ENCODE measurements at regions not wholly inside any gene's neighbourhood (a gene's known extent, or its start where the extent isn't known, plus 50 kb on each side); places are given as distances from the start of the nearest gene placed in this dataset.

- POLR2A ChIA-PET, result no interaction called here
- DNase-seq (ENCODE audit: low read depth), result no peak
- no peak for TF ChIP-seq CTCF (IDR thresholded peaks at IDR 0.05; ENCODE audit: insufficient read depth, low read depth, low read length)
- CTCF ChIA-PET, result no interaction called here
- Histone ChIP-seq H3K4me3 (ENCODE audit: low read depth, low read length) (no peak overlapping the region), H3K36me3 (ENCODE audit: control insufficient read depth, insufficient read depth, low read length) (no peaks in the 10 kb centered on the region), H3K27me3 (ENCODE audit: control insufficient read depth, insufficient read depth, low read length) (no peaks in the 10 kb centered on the region)
Measured at GRCh38 chr2:224158831-224159230, 119.7 kb upstream of the SERPINE2 start.

GRCh38 chr2:224158061-224158460 lies 119.0 kb upstream of the SERPINE2 start:
- ChIA-PET POLR2A (no interaction called here), CTCF (interaction anchor here (1.9 kb wide), 1 partner anchor 126 kb away, joined by 6 read pairs; no protein-coding TSS in a partner anchor)
- no peaks in the 10 kb centered on the region for H3K36me3 ChIP-seq (ENCODE audit: control insufficient read depth, insufficient read depth, low read length)
- no peak for TF ChIP-seq CTCF (IDR thresholded peaks at IDR 0.05; ENCODE audit: insufficient read depth, low read depth, low read length)
- H3K27me3 ChIP-seq (ENCODE audit: control insufficient read depth, insufficient read depth, low read length), result no peaks in the 10 kb centered on the region
- H3K4me3 ChIP-seq (ENCODE audit: low read depth, low read length), result no peak overlapping the region
- no peak for DNase-seq (ENCODE audit: low read depth)

- H3K27me3 ChIP-seq (ENCODE audit: control insufficient read depth, insufficient read depth, low read length), result no peaks in the 10 kb centered on the region
- no peak for DNase-seq (ENCODE audit: low read depth)
- no peaks in the 10 kb centered on the region for H3K36me3 ChIP-seq (ENCODE audit: control insufficient read depth, insufficient read depth, low read length)
- H3K4me3 ChIP-seq (ENCODE audit: low read depth, low read length), result no peak overlapping the region
- CTCF ChIA-PET, result interaction anchor here (1.9 kb wide), 1 partner anchor 127 kb away, joined by 6 read pairs; no protein-coding TSS in a partner anchor
- TF ChIP-seq CTCF (IDR thresholded peaks at IDR 0.05; ENCODE audit: insufficient read depth, low read depth, low read length), result no peak
- POLR2A ChIA-PET, result interaction anchor here (0.6 to 0.7 kb wide), 2 partner anchors 10 to 118 kb away, joined by 14 to 18 read pairs; no protein-coding TSS in a partner anchor
Measured at GRCh38 chr2:224157655-224158054, 118.6 kb upstream of the SERPINE2 start.

GRCh38 chr2:224156436-224156835 lies 117.3 kb upstream of the SERPINE2 start:
- ChIA-PET POLR2A (no interaction called here), CTCF (interaction anchor here (1.2 to 1.9 kb wide), 3 partner anchors 9 to 162 kb away, joined by 3 to 6 read pairs (median 4); no protein-coding TSS in a partner anchor)
- H3K27me3 ChIP-seq (ENCODE audit: control insufficient read depth, insufficient read depth, low read length), result no peaks in the 10 kb centered on the region

GRCh38 chr2:224155896-224156295 lies 116.8 kb upstream of the SERPINE2 start:
- ChIA-PET CTCF (interaction anchor here (0.6 to 1.4 kb wide), 3 partner anchors 9 to 1879 kb away, joined by 3 to 4 read pairs (median 3); no protein-coding TSS in a partner anchor), POLR2A (no interaction called here)
- no peaks in the 10 kb centered on the region for H3K36me3 ChIP-seq (ENCODE audit: control insufficient read depth, insufficient read depth, low read length)
- DNase-seq (ENCODE audit: low read depth), result no peak
- no peak for TF ChIP-seq CTCF (IDR thresholded peaks at IDR 0.05; ENCODE audit: insufficient read depth, low read depth, low read length)
- no peak overlapping the region for H3K4me3 ChIP-seq (ENCODE audit: low read depth, low read length)
- no peaks in the 10 kb centered on the region for H3K27me3 ChIP-seq (ENCODE audit: control insufficient read depth, insufficient read depth, low read length)

More at GRCh38 chr2:224156436-224156835, 117.3 kb upstream of the SERPINE2 start:
- no peak for TF ChIP-seq CTCF (IDR thresholded peaks at IDR 0.05; ENCODE audit: insufficient read depth, low read depth, low read length)
- Histone ChIP-seq H3K36me3 (ENCODE audit: control insufficient read depth, insufficient read depth, low read length) (no peaks in the 10 kb centered on the region), H3K4me3 (ENCODE audit: low read depth, low read length) (no peak overlapping the region)
- no peak for DNase-seq (ENCODE audit: low read depth)
